HEK293T (cell line): ENCODE measurements at regions not wholly inside any gene's neighbourhood (a gene's known extent, or its start where the extent isn't known, plus 50 kb on each side); places are given as distances from the start of the nearest gene placed in this dataset.

Source experiments
- ARNT ChIP-seq: fragments of 450-650 bp; IDR thresholded peaks from 2 replicates; pipeline ENCODE4 v1.6.1; 2017; ENCODE audit warnings: mild to moderate bottlenecking
- BHLHE40 ChIP-seq: fragments of 450-650 bp; IDR thresholded peaks from 2 replicates; pipeline ENCODE4 v1.6.1; 2016; ENCODE audit warnings: mild to moderate bottlenecking, moderate library complexity, borderline replicate concordance
- ELF4 ChIP-seq: fragments of 450-650 bp; IDR thresholded peaks from 2 replicates; pipeline ENCODE4 v1.6.1; 2017; ENCODE audit warnings: antibody characterized with exemption
- FOXK2 ChIP-seq: fragments of 450-650 bp; IDR thresholded peaks from 2 replicates; pipeline ENCODE4 v1.6.1; 2016; ENCODE audit warnings: mild to moderate bottlenecking
- FOXM1 ChIP-seq: fragments of 450-650 bp; IDR thresholded peaks from 2 replicates; pipeline ENCODE4 v1.6.1; 2017; ENCODE audit warnings: mild to moderate bottlenecking, borderline replicate concordance
- LEF1 ChIP-seq: fragments of 450-650 bp; IDR thresholded peaks from 2 replicates; pipeline ENCODE4 v1.6.1; 2017; ENCODE audit warnings: mild to moderate bottlenecking, borderline replicate concordance
- SP1 ChIP-seq: fragments of 450-650 bp; IDR thresholded peaks from 2 replicates; pipeline ENCODE4 v1.6.1; 2017
- TF ChIP-seq, protein P1 (sequence below): fragments of 450-650 bp; IDR thresholded peaks from 2 replicates; pipeline ENCODE4 v1.6.1; 2016

DNA sequence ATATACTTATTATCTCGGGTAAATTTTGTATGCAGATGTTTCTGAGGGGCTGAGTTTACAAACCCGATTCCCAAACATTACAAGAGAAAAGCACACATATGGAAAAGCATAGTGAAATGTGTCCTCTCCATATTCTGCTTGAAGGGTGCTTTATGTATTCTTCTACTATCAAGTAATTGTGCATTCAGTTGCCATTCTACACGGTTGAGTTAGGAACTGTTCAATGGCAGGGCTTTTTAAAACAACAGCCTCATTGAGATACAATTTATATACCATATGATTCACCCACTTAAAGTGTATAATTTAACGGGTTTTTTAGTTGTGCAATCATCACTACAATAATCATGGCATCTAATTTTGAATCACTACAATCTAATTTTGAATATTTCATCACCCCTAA lies 138.4 kb upstream of the DLGAP1 start:
- TF ChIP-seq FOXK2: no peak
- no peak for TF ChIP-seq FOXM1
- TF ChIP-seq LEF1: no peak
- TF ChIP-seq, protein P1, sequence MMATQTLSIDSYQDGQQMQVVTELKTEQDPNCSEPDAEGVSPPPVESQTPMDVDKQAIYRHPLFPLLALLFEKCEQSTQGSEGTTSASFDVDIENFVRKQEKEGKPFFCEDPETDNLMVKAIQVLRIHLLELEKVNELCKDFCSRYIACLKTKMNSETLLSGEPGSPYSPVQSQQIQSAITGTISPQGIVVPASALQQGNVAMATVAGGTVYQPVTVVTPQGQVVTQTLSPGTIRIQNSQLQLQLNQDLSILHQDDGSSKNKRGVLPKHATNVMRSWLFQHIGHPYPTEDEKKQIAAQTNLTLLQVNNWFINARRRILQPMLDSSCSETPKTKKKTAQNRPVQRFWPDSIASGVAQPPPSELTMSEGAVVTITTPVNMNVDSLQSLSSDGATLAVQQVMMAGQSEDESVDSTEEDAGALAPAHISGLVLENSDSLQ: no peak
- no peak for TF ChIP-seq ELF4
- no peak for TF ChIP-seq SP1
- TF ChIP-seq ARNT: no peak
- no peak for TF ChIP-seq BHLHE40
